GM18511 (cell line): ENCODE measurements at regions not wholly inside any gene's neighbourhood (a gene's known extent, or its start where the extent isn't known, plus 50 kb on each side); places are given as distances from the start of the nearest gene placed in this dataset.

Experiments used
- ATAC-seq: cut with Tn5 transposase; IDR thresholded peaks from one replicate; pipeline ENCODE4 v1.9.1; 2021; ENCODE audit warnings: mild to moderate bottlenecking, moderate library complexity; ENCODE audit not compliant: unreplicated experiment

GRCh38 chr13:84265257-84265764, 383.0 kb upstream of the SLITRK1 start:
- no peak for ATAC-seq

DNA sequence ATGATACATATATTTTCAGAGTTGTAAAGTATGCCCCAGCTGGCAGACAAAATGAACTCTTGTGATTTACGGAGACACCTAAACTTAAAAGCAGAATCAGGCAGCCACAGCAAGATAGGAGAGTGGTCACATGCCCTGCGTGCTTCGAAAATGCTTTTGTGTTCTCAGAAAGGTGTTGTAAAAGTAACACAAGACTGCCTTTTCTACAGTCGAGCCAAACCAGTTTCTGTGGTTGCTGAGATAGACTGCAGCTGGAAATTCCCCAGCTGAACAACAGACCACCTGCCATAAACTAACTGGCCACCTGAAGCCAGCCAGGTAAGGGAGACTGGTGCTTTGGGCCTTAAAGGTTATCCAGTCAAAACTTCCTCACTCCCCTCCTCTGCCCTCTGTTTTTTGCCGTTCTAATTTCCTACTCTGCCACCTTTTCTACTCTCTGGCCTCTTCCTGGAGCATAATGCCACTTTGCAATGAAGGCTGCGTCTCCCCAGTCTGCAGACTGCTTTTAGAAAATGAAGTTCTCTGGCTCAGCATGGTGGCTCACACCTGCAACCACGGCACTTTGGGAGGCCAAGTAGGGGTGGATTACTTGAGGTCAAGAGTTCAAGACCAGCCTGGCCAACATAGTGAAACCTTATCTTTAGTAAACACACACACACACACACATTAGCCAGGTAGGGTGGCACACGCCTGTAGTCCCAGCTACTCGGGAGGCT, 381.2 kb upstream of the SLITRK1 start:
- ATAC-seq, result no peak

- no peak for ATAC-seq
Observed at GRCh38 chr13:84255226-84255797, 373.0 kb upstream of the SLITRK1 start.

DNA sequence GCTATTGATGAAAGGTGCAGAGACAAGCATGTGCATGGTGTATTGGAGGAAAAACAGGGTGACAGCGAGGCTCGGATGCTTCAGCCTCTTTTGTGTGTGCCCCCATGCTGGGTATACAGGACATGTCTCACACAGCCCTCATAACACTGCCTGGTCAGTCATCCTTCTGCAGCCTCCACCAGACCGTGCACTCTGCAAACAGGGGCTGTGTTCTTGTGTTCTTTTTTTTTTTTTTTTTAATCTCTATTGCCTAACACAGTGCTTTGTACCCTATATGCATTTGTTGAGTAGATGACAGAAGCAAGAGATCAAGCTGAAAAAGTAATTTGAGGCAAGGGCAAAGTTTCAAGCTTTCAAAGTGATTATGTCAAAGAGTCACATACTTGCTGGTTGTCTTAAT, 367.2 kb upstream of the SLITRK1 start:
- ATAC-seq, result no peak

DNA sequence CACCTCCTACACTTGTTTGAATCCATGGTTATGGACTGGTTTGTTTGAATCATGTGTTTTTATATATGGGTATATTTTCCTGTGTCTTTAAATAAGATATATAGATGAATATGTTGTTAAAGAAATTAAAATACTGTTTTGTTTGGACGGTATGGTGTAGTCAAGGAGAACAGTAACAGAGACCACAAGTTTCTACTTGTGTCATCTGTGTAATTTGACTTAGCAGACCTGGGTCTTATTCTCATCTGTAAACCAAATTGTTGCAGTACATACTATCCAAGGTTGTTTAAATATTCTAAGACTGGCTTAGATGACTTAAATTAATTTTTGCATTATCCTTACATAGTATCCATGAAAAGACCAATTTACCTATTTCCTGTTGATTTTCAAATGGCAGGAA, 361.1 kb upstream of the SLITRK1 start:
- no peak for ATAC-seq

- no peak for ATAC-seq
Observed at GRCh38 chr13:84239032-84239431, 356.8 kb upstream of the SLITRK1 start.

DNA sequence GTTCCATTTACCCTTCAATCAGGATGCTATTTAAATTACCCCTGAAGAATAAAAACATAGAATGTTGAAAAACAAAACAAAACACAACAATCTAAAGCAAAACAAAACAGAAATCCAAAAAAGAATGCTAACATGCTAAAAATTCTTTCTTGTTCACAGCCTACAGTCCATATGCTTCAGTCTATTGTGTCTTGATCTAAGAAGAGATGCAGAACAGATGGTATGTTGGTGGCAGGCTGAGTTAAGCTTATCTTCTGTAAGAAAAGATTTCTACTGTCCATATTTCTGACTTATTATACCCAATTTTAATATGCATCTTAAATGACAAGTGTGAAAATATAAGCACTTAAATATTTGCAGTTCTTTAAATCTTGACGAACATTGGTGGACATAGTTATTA, 356.1 kb upstream of the SLITRK1 start:
- no peak for ATAC-seq

DNA sequence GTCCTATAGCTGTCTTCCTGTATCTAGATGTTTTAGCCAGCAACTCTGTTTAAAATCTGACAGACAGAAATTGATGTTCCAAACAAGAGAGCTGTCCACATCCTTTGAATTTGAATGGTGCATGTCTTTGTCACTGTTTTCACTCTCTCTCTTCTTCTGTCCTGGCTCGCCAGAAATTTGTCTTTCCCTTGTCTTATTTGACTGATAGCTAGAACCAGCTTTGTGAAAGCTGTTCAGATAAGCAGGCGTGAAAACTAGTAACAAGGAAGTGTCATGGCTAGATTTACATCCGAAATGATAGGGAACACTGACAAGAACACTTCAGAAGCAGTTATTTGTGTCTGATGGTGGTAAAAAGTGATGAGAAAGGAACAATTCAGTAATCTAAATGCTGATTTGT, 354.9 kb upstream of the SLITRK1 start:
- no peak for ATAC-seq

- ATAC-seq, result no peak
Observed at GRCh38 chr13:84234416-84234815, 352.1 kb upstream of the SLITRK1 start.

GRCh38 chr13:84230568-84230967, 348.3 kb upstream of the SLITRK1 start:
- no peak for ATAC-seq

- ATAC-seq, result peak; percentile 57
Observed at GRCh38 chr13:84211048-84211447, 328.8 kb upstream of the SLITRK1 start.

GRCh38 chr13:84208246-84208910, 326.1 kb upstream of the SLITRK1 start:
- ATAC-seq, result no peak

GRCh38 chr13:84207509-84207908, 325.2 kb upstream of the SLITRK1 start:
- no peak for ATAC-seq

DNA sequence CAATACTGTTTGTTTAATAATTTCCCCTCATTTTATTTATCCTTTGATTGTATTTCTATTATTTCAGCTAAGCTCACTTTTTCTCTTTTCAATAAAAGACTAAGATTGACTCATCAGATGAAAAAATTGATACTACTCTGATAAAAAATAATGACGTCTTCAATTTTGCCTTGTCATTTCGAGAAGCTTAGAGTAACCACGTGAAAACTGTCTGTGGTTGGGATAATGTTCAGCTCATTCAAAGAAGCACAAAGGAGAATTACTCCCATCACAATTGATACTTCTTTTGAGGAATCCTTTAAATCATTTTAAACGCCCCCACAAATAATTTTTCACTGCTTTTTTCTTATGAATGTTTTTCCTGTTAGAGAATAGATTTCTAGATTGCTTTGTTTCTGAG, 318.7 kb upstream of the SLITRK1 start:
- ATAC-seq, result no peak

GRCh38 chr13:84192125-84192524, 309.9 kb upstream of the SLITRK1 start:
- ATAC-seq, result no peak

GRCh38 chr13:84191139-84191538, 308.9 kb upstream of the SLITRK1 start:
- no peak for ATAC-seq

GRCh38 chr13:84187626-84188025, 305.4 kb upstream of the SLITRK1 start:
- ATAC-seq, result no peak

DNA sequence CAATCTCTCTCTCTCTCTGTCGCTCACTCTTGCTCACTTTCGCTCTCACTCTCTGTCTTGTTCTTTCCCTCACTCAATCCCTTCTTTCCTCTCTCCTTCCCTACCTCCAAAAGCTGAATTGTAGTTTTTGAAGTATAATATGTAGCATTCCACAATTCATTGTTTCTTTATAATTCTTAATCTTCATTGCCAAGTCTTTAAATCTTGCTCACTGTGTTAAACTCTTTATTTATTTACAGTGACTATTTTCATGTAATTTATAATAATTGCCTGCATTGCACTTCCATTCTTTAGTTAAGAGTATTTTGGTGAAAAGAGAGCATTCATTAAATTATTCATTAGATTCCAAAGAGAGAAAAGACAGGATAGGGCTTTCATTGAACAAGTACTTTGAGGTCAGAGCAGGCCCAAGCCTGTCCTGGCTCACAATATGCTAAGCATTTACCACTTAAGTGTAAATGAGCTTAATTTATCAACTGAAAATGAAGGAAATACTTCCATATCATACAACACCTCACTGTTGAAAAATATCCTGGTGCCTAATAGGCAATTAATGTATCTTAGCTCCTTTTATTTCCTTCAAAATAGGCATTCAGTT, 257.4 kb upstream of the SLITRK1 start:
- ATAC-seq, result no peak

DNA sequence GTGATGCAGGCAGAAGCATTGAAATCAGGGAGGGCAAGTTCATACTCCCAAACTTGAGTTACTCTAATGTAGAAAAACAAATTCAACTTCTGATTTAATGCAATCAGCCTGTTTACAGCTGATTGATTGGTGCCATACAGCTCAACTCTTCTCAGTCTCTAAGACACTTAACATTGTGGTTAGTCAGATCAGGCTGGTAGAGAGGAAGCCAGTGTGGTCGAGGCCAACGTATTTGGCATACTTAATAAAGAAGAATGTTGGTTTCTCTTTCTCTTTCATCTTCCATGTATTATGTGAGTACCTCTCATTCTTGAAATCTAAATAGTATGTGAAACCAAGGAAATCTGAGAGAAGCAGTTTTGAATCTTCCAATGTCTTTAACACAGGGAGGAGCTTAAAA, 255.0 kb upstream of the SLITRK1 start:
- ATAC-seq, result peak; percentile 99

- ATAC-seq, result peak; percentile 38
Observed at GRCh38 chr13:84136582-84136981, 254.3 kb upstream of the SLITRK1 start.

GRCh38 chr13:84132491-84132890, 250.2 kb upstream of the SLITRK1 start:
- ATAC-seq, result no peak

DNA sequence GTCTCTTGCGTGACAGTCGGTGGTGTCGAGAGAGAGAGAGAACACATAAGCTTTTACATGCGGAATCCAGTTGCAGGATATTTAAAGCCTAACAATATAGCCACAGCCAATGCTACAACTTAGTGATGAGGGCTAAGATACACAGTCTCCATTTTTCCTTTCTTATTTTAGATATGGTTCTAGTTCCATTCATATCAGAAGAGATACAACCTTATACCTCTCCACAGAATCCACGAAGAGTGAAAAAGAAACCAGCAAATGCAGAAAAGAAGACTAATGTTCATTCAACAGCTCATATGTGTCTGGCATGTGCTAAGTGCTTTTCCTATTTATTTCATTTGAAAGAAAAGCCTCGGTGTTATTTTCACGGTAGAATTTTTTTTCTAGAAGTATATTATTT, 249.0 kb upstream of the SLITRK1 start:
- ATAC-seq, result no peak
